ENCODE measurements at regions not wholly inside any gene's neighbourhood (a gene's known extent, or its start where the extent isn't known, plus 50 kb on each side); places are given as distances from the start of the nearest gene placed in this dataset.

- no peak for DNase-seq
- Histone ChIP-seq H3K4me1 (no peaks in the 10 kb centered on the region), H3K4me3 (no peak overlapping the region), H3K27ac (no peak overlapping the region), H3K9me3 (peaks cover 0 to under 1% (median 0%) of the 10 kb centered on the region in 3 donors), H3K27me3 (no peaks in the 10 kb centered on the region), H3K36me3 (no peaks in the 10 kb centered on the region)
- TF ChIP-seq, protein P1, sequence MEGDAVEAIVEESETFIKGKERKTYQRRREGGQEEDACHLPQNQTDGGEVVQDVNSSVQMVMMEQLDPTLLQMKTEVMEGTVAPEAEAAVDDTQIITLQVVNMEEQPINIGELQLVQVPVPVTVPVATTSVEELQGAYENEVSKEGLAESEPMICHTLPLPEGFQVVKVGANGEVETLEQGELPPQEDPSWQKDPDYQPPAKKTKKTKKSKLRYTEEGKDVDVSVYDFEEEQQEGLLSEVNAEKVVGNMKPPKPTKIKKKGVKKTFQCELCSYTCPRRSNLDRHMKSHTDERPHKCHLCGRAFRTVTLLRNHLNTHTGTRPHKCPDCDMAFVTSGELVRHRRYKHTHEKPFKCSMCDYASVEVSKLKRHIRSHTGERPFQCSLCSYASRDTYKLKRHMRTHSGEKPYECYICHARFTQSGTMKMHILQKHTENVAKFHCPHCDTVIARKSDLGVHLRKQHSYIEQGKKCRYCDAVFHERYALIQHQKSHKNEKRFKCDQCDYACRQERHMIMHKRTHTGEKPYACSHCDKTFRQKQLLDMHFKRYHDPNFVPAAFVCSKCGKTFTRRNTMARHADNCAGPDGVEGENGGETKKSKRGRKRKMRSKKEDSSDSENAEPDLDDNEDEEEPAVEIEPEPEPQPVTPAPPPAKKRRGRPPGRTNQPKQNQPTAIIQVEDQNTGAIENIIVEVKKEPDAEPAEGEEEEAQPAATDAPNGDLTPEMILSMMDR (IDR thresholded peaks at IDR 0.05), result no peak
- intact Hi-C loops (cut with DNase I; ENCODE audit: low total_unique reads), result no loop called here
Measured at GRCh38 chr1:194534784-194535183, 1348.4 kb upstream of the B3GALT2 start.

DNA sequence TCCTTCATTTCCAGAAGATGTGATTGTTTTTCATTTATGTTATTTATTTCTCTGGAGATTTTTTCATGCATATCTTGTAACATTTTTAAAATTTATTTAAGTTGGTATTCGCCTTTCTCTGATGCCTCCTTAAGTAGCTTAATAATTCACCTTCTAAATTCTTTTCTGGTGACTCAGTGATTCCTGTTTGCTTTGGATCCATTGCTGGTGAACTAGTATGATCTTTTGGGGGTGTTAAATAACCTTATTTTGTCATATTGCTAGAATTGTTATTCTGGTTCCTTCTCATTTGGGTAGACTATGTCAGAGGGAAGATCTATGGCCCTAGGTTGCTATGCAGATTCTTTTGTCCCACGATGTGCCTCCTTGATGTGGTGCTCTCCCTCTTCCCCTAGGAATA is 1347.2 kb upstream of the B3GALT2 start:
- H3K27ac ChIP-seq, result no peak overlapping the region
- TF ChIP-seq, protein P1 (IDR thresholded peaks at IDR 0.05), result no peak
- no peaks in the 10 kb centered on the region for H3K36me3 ChIP-seq
- H3K27me3 ChIP-seq, result no peaks in the 10 kb centered on the region
- no peaks in the 10 kb centered on the region for H3K9me3 ChIP-seq
- intact Hi-C loops (cut with DNase I; ENCODE audit: low total_unique reads), result no loop called here
- no peak for DNase-seq
- no peaks in the 10 kb centered on the region for H3K4me1 ChIP-seq
- no peak overlapping the region for H3K4me3 ChIP-seq

DNA sequence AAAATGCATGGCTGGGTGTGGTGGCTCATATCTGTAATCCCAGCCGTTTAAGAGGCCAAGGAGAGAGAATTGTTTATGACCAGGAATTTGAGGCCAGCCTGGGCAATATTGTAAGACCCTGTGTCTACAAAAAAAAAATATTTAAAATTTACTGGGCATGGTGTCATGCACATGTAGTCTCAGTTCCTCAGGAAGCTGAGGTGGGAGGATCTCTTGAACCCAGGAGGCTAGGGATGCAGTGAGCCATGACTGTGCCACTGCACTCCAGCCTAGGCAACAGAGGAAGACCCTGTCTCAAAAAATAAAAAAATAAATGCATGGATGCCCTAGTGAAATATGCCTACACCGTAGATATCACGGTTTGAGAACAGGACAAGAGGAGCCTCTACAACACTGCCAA is 1331.2 kb upstream of the B3GALT2 start:
- Histone ChIP-seq H3K4me1 (no peaks in the 10 kb centered on the region), H3K36me3 (no peaks in the 10 kb centered on the region), H3K4me3 (no peak overlapping the region), H3K9me3 (no peaks in the 10 kb centered on the region), H3K27me3 (no peaks in the 10 kb centered on the region), H3K27ac (no peak overlapping the region)
- TF ChIP-seq, protein P1 (IDR thresholded peaks at IDR 0.05), result no peak
- intact Hi-C loops (cut with DNase I; ENCODE audit: low total_unique reads), result no loop called here
- DNase-seq, result no peak

GRCh38 chr1:194515916-194516315 is 1329.5 kb upstream of the B3GALT2 start:
- DNase-seq, result no peak
- intact Hi-C loops (cut with DNase I; ENCODE audit: low total_unique reads), result no loop called here
- H3K4me1 ChIP-seq, result no peaks in the 10 kb centered on the region
- H3K4me3 ChIP-seq, result no peak overlapping the region
- no peaks in the 10 kb centered on the region for H3K36me3 ChIP-seq
- peaks cover 0 to under 1% (median 0%) of the 10 kb centered on the region in 3 donors for H3K9me3 ChIP-seq
- H3K27ac ChIP-seq, result no peak overlapping the region
- no peaks in the 10 kb centered on the region for H3K27me3 ChIP-seq
- TF ChIP-seq, protein P1 (IDR thresholded peaks at IDR 0.05), result no peak

GRCh38 chr1:194512957-194513356 is 1326.5 kb upstream of the B3GALT2 start:
- Histone ChIP-seq H3K9me3 (peaks cover 0 to 6% (median 0%) of the 10 kb centered on the region in 3 donors), H3K27me3 (no peaks in the 10 kb centered on the region), H3K27ac (no peak overlapping the region), H3K4me3 (no peak overlapping the region), H3K4me1 (no peaks in the 10 kb centered on the region), H3K36me3 (no peaks in the 10 kb centered on the region)
- DNase-seq, result no peak
- intact Hi-C loops (cut with DNase I; ENCODE audit: low total_unique reads), result no loop called here
- TF ChIP-seq, protein P1 (IDR thresholded peaks at IDR 0.05), result no peak

- Histone ChIP-seq H3K27me3 (no peaks in the 10 kb centered on the region), H3K9me3 (peaks cover 0 to 6% (median 0%) of the 10 kb centered on the region in 3 donors), H3K4me3 (no peak overlapping the region), H3K27ac (no peak overlapping the region), H3K36me3 (no peaks in the 10 kb centered on the region), H3K4me1 (no peaks in the 10 kb centered on the region)
- DNase-seq, result no peak
- intact Hi-C loops (cut with DNase I; ENCODE audit: low total_unique reads), result no loop called here
- TF ChIP-seq, protein P1 (IDR thresholded peaks at IDR 0.05), result no peak
Measured at GRCh38 chr1:194512345-194512744, 1325.9 kb upstream of the B3GALT2 start.

All from tibial artery (tissue), 4 donors.